22Rv1 (cell line): ENCODE measurements at regions not wholly inside any gene's neighbourhood (a gene's known extent, or its start where the extent isn't known, plus 50 kb on each side); places are given as distances from the start of the nearest gene placed in this dataset.

Experiments
- CTCF ChIP-seq: fragments of 450-650 bp; IDR thresholded peaks from 2 replicates; pipeline ENCODE4 v1.5.1; 2017; ENCODE audit warnings: mild to moderate bottlenecking
- ZFX ChIP-seq: fragments of 450-650 bp; IDR thresholded peaks from 2 replicates; pipeline ENCODE4 v1.6.1; 2017; ENCODE audit warnings: antibody characterized with exemption, borderline replicate concordance

DNA sequence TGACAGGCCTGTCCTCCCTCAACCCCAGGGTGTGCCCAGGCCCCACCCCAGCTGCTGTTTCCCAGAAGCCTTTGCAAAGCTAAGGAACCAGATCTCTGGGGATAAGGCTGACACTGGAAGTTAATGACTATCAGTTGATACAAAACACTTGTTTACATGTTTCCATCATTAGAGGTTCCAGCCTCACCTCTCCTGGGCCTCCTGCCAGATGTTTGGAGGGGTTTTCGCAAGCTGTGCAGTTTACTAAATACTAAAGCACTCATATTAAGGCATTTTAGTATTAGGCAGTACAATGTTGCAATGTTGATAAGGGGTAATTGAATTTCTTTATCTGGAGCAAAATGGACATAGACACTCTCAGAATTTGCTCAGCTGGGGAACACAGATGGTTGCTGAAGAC, 218.7 kb downstream of the INSC start:
- TF ChIP-seq CTCF (no peak), ZFX (no peak)
